Mononuclear cell (primary cell): ENCODE measurements at regions not wholly inside any gene's neighbourhood (a gene's known extent, or its start where the extent isn't known, plus 50 kb on each side); places are given as distances from the start of the nearest gene placed in this dataset.

Experiments
- H3K27me3 ChIP-seq: 2 replicates; pipeline ENCODE4 v1.6.0; 2011; ENCODE audit warnings: low read length, control low read depth; ENCODE audit not compliant: insufficient read depth
- H3K4me1 ChIP-seq: 2 replicates; pipeline ENCODE4 v1.5.1; 2011; ENCODE audit warnings: mild to moderate bottlenecking, low read length, control low read depth; ENCODE audit not compliant: insufficient read depth
- H3K4me3 ChIP-seq: 2 replicates; pipeline ENCODE4 v1.5.1; 2011; ENCODE audit warnings: mild to moderate bottlenecking, low read length, moderate library complexity
- H3K9me3 ChIP-seq: 2 replicates; pipeline ENCODE4 v1.5.1; 2011; ENCODE audit warnings: low read depth, mild to moderate bottlenecking, control low read depth, low read length

DNA sequence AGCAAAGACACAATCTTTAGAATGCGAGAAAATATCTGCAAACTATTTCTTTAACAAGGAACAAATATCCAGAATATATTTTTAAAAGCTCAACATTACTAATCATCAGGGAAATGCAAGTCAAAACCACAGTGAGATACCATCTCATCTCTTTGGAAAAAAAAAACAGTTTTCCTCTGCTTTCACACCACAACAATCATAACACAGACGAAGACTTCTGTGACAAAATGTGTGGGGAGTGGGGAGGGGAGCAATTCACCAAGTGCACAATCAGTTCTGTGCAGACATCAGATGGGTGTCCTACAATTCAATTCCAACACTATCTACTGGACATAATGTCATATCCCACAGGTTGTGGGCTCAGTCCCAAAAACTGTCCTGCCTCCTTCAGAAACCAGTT is 293.2 kb upstream of the SLC7A11 start:
- Histone ChIP-seq H3K4me1 (no peaks in the 10 kb centered on the region), H3K27me3 (no peaks in the 10 kb centered on the region), H3K4me3 (no peak overlapping the region), H3K9me3 (peaks cover 29% of the 10 kb centered on the region)

- H3K4me1 ChIP-seq = no peaks in the 10 kb centered on the region
- H3K4me3 ChIP-seq = no peak overlapping the region
- no peaks in the 10 kb centered on the region for H3K27me3 ChIP-seq
- H3K9me3 ChIP-seq = no peaks in the 10 kb centered on the region
Measured at GRCh38 chr4:138522366-138522765, 280.2 kb upstream of the SLC7A11 start.

DNA sequence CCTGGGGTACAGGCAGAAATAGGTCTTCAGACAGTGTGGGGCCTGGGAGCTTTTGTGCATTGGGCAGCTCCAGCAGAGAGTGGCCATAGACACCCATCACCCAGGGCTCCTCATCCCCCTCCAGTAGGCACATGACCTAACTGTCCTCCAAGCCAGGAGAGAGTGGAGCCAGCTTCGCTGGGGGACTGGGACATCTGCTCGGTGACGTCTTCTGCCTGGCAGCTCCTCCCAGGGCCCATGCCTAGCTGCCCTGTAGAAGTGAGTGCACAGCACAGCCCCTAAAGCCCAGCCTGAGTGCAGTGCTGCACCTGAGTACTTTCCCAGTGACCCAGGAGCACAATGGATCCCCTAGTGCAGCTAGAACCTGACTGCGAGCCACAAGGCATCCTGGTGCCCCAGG is 279.7 kb upstream of the SLC7A11 start:
- Histone ChIP-seq H3K4me3 (no peak overlapping the region), H3K27me3 (no peaks in the 10 kb centered on the region), H3K4me1 (no peaks in the 10 kb centered on the region), H3K9me3 (no peaks in the 10 kb centered on the region)

GRCh38 chr4:138519436-138519835 is 277.3 kb upstream of the SLC7A11 start:
- no peaks in the 10 kb centered on the region for H3K27me3 ChIP-seq
- no peaks in the 10 kb centered on the region for H3K4me1 ChIP-seq
- H3K4me3 ChIP-seq = no peak overlapping the region

DNA sequence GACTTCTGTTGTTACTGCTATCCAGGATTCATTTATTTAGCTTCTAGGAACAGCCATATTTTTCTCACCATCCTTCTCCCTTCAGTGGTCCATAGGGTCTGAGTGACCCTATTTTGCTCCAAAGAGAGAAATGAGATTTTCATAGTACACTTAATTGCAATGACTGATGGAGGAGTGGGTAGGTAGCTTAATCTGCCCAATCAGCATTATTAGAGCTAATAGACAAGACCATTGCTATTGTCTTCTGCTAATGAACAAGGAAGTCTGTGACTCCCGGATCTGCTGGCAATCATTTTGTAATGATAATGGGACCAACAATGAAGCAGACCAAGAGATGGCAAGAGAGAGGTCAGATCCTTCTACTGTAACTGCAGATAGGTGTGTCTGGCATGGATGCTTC is 271.4 kb upstream of the SLC7A11 start:
- Histone ChIP-seq H3K4me1 (no peaks in the 10 kb centered on the region), H3K4me3 (no peak overlapping the region), H3K27me3 (no peaks in the 10 kb centered on the region), H3K9me3 (no peaks in the 10 kb centered on the region)

More at GRCh38 chr4:138519436-138519835, 277.3 kb upstream of the SLC7A11 start:
- H3K9me3 ChIP-seq = no peaks in the 10 kb centered on the region

DNA sequence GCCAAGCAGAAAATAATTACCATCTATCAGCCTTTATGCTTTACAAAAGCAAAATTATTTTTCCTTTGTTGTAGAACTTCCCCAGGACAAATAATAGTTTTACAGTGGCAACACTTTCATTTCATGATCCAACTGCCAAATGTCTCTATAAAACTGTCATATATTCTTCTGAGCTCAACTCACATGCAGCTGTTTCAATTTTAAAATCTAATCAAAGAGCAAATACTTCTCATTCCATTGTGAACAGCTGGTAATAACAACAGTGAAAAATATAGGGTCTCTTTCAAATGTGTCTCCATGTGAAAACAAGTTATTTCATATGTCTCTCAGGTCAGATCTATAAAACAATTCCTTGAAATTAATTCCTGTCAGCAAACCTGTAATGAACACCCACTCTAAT is 270.6 kb upstream of the SLC7A11 start:
- Histone ChIP-seq H3K4me3 (no peak overlapping the region), H3K27me3 (no peaks in the 10 kb centered on the region), H3K4me1 (no peaks in the 10 kb centered on the region), H3K9me3 (no peaks in the 10 kb centered on the region)

DNA sequence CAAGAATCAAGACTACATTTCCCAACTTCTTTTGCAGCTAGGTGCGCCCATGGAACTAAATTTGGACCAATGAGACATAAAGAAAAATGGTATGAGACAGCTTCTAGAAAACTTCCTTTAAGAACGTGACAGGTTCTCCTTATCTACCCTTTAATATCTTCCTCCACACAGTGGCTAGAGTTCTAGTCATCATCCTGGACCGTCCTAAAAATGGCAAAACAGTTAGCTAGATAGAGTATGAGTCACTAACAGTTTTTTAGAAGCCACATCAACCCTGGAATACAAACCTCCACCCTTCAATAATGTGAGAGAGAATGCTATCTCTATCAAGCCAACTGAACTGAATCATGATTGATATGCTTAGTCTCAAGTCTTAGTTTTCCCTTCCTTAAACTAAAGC is 267.9 kb upstream of the SLC7A11 start:
- Histone ChIP-seq H3K9me3 (no peaks in the 10 kb centered on the region), H3K4me1 (no peaks in the 10 kb centered on the region), H3K4me3 (no peak overlapping the region), H3K27me3 (no peaks in the 10 kb centered on the region)

GRCh38 chr4:138509346-138509745 is 267.2 kb upstream of the SLC7A11 start:
- H3K4me3 ChIP-seq = no peak overlapping the region

DNA sequence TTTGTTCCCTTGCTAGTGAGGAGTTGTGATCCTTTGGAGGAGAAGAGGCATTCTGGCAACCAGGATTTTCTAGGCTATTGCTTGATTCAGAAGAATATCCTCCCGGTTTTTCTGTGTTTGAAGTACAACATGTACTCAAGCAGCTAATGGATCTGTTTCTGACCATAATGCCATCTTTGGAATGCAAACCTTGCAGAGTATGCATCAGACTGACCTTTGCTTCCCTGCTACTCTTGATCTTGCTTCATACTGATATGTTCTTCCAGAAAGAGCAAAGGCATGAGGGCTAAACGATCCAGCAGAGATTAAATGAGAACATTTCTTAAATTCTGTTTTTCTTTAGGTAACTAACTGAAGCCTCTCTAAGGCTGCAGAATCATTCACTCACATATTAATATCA is 265.4 kb upstream of the SLC7A11 start:
- Histone ChIP-seq H3K4me3 (no peak overlapping the region), H3K4me1 (no peaks in the 10 kb centered on the region), H3K9me3 (no peaks in the 10 kb centered on the region), H3K27me3 (no peaks in the 10 kb centered on the region)

More at GRCh38 chr4:138509346-138509745, 267.2 kb upstream of the SLC7A11 start:
- Histone ChIP-seq H3K9me3 (no peaks in the 10 kb centered on the region), H3K27me3 (no peaks in the 10 kb centered on the region), H3K4me1 (no peaks in the 10 kb centered on the region)

DNA sequence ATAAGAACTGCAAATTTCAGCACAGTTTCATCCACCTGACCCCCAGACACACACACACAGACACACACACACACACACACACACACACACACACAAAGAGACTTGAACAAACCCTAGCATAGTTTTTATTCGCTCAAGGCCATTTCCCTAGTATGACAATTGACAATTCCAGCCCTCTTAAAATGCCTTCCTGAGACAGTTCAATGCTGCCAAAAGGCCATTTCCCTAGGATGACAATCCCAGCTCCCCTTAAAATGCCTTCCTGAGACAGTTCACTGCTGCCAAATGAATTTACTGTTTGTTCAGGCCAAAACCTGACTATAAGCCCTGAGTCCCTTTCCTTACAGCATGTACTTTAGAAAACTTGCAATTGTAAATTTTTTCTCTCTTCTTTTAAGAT is 259.5 kb upstream of the SLC7A11 start:
- no peaks in the 10 kb centered on the region for H3K9me3 ChIP-seq
- H3K27me3 ChIP-seq = no peaks in the 10 kb centered on the region
- no peak overlapping the region for H3K4me3 ChIP-seq
- no peaks in the 10 kb centered on the region for H3K4me1 ChIP-seq

GRCh38 chr4:138500869-138501268 is 258.7 kb upstream of the SLC7A11 start:
- Histone ChIP-seq H3K4me1 (no peaks in the 10 kb centered on the region), H3K9me3 (no peaks in the 10 kb centered on the region), H3K4me3 (no peak overlapping the region)

GRCh38 chr4:138499627-138500026 is 257.5 kb upstream of the SLC7A11 start:
- Histone ChIP-seq H3K9me3 (no peaks in the 10 kb centered on the region), H3K4me3 (no peak overlapping the region), H3K27me3 (no peaks in the 10 kb centered on the region), H3K4me1 (no peaks in the 10 kb centered on the region)

More at GRCh38 chr4:138500869-138501268, 258.7 kb upstream of the SLC7A11 start:
- no peaks in the 10 kb centered on the region for H3K27me3 ChIP-seq

DNA sequence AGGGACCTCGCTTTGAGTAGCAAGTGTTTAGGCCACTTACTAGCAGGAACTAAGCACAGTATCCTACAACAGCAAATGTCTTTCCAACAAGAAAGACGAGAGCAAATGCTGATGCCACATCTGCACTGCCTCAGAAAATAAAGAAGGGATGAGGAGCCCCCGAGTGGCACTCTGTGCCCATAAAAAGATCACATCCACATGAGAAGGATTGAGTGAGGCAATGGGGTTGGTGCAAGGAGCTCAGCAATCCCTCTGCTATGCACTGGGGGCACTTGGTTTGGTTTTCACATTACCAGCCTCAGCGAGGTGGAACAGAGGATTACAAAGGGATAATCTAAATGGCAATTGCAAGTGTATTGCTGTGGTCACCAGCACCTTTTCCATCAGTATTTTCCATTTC is 252.8 kb upstream of the SLC7A11 start:
- Histone ChIP-seq H3K4me3 (no peak overlapping the region), H3K27me3 (no peaks in the 10 kb centered on the region), H3K4me1 (no peaks in the 10 kb centered on the region), H3K9me3 (no peaks in the 10 kb centered on the region)

- no peak overlapping the region for H3K4me3 ChIP-seq
- H3K9me3 ChIP-seq = no peaks in the 10 kb centered on the region
- H3K4me1 ChIP-seq = no peaks in the 10 kb centered on the region
- H3K27me3 ChIP-seq = no peaks in the 10 kb centered on the region
Measured at GRCh38 chr4:138494116-138494515, 252.0 kb upstream of the SLC7A11 start.

- Histone ChIP-seq H3K4me1 (no peaks in the 10 kb centered on the region), H3K27me3 (no peaks in the 10 kb centered on the region), H3K4me3 (no peak overlapping the region), H3K9me3 (no peaks in the 10 kb centered on the region)
Measured at GRCh38 chr4:138492176-138492575, 250.0 kb upstream of the SLC7A11 start.

DNA sequence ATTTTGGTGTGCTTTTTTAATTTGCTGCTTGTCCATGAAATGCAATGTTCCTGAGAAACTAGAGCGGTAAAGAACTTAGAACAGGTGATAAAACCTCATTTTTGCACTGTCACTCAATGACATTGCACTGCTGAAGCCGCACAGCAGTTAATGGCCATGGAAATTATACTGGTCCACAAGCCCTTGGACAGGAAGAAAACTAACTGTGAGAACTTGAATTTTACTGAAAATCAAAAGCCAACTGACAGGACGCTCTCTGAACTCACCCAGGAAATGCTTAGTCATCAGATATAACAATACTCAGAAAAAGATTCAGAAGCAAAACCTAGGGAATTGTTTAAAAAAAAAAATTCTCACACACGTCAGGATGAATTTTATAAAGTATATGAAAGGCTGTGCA is 246.4 kb upstream of the SLC7A11 start:
- no peak overlapping the region for H3K4me3 ChIP-seq
- H3K4me1 ChIP-seq = no peaks in the 10 kb centered on the region
- no peaks in the 10 kb centered on the region for H3K27me3 ChIP-seq
- H3K9me3 ChIP-seq = no peaks in the 10 kb centered on the region

DNA sequence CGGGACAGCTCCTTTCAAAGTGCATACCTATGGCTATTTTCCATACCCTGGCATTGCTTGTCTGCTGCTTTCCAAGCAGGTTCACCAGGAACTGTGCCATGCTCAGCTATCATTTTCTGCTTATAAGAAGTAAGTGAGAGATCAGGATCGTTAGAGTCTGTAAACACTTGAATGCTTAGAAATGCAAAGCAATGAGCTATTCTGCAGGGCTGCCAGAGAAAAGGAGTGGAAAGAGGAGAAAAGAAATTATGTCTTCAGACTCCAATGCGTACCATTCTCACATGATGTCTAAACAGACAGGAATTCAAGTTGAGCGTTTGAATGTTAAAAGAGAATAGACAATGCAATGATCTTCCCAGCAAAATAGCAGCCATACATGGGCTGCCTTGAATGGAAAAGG is 245.5 kb upstream of the SLC7A11 start:
- no peaks in the 10 kb centered on the region for H3K4me1 ChIP-seq
- H3K27me3 ChIP-seq = no peaks in the 10 kb centered on the region
- no peaks in the 10 kb centered on the region for H3K9me3 ChIP-seq

More for the DNA sequence above, 245.5 kb upstream of the SLC7A11 start:
- H3K4me3 ChIP-seq = no peak overlapping the region
